ENCODE measurements at regions not wholly inside any gene's neighbourhood (a gene's known extent, or its start where the extent isn't known, plus 50 kb on each side); places are given as distances from the start of the nearest gene placed in this dataset.

DNA sequence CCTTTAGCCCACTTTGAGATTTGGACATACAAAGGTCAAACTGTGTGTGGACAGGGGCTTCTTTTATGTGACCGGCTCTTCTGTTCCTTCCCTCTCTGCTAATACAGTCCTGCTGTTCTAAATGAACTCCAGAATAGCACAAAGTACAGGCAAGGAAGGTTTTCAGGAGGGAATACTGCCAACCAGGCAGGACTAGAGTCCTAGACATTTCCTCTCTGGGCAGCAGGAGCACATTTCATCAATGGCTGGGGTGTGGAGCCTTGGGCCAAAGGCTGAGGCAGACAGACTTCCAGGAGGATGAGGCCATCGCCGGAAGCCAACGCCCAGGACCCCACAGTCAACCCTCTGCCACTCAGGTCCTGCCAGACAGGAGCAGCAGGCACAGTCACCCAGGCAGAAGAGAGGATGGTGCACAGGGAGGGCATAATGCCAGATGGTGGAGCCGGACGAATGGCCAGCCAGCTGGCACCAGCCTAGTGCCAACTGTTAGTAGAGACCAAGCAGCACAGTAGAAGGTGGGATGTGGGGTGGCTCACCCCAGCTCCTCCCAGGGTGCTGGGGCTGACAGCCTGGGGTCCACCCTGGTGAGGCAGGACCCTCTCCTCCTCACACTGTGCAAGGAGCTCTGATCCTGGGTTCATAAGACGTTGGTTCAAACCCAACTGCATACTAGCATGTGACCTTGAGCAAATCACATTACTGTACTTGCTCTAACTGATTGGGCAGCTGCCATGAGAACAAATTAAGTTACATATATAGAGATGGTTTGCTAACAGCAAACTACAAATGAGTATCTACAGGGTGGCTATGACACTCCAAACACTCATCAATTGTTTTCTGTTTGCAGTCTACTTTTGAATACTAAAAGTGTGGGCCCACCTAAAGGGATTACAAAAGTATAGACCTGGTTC, 410.7 kb downstream of the SIPA1L2 start:
- peaks cover 0 to 2% (median under 1%) of the 10 kb centered on the region in 4 donors for H3K4me1 Mint-ChIP-seq
- H3K36me3 Mint-ChIP-seq, result no peaks in the 10 kb centered on the region
- no peak for DNase-seq
- no peak overlapping the region for H3K4me3 Mint-ChIP-seq
- no peak for ATAC-seq
- POLR2A ChIA-PET, result no interaction called here
- H3K27me3 Mint-ChIP-seq, result peaks cover 0 to 4% (median 0%) of the 10 kb centered on the region in 5 donors
- H3K27ac Mint-ChIP-seq, result no peak overlapping the region
- peaks cover 0 to 2% (median 0%) of the 10 kb centered on the region in 9 donors for H3K9me3 Mint-ChIP-seq

- no peaks in the 10 kb centered on the region for H3K4me1 Mint-ChIP-seq
- H3K27me3 Mint-ChIP-seq, result peaks cover 0 to 14% (median 3%) of the 10 kb centered on the region in 5 donors
- no peaks in the 10 kb centered on the region for H3K9me3 Mint-ChIP-seq
- POLR2A ChIA-PET, result no interaction called here
- no peak for DNase-seq
- H3K27ac Mint-ChIP-seq, result no peak overlapping the region
- H3K4me3 Mint-ChIP-seq, result no peak overlapping the region
- no peak for ATAC-seq
- no peaks in the 10 kb centered on the region for H3K36me3 Mint-ChIP-seq
These were observed 416.0 kb downstream of the SIPA1L2 start for GRCh38 chr1:232213928-232214327.

DNA sequence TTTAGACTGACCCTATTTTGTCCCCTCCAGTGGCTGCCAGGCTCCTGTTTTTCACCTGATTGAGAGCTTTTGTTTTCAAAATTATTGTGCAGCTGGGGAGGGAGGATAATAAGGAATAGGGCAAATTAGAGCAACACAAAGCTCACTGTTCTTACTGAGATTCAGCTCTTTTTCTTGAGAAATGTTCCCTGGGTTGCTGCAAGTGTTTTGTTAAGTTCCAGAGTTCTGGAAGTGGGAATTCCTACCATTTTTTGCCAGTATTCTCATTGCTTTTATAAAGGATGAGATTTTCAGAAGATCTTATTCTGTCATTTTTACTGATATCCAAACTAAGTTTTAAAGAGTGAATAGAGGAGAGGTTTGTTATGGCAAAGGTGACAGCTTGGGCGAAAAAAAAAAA, 417.7 kb downstream of the SIPA1L2 start:
- Mint-ChIP-seq H3K4me1 (no peaks in the 10 kb centered on the region), H3K27me3 (peaks cover 0 to 14% (median 3%) of the 10 kb centered on the region in 5 donors), H3K9me3 (no peaks in the 10 kb centered on the region), H3K27ac (no peak overlapping the region), H3K4me3 (no peak overlapping the region), H3K36me3 (no peaks in the 10 kb centered on the region)
- DNase-seq (no peak), ATAC-seq (no peak)
- POLR2A ChIA-PET, result no interaction called here

- Mint-ChIP-seq H3K36me3 (no peaks in the 10 kb centered on the region), H3K4me3 (no peak overlapping the region), H3K27ac (no peak overlapping the region), H3K9me3 (no peaks in the 10 kb centered on the region), H3K27me3 (peaks cover 0 to 14% (median 3%) of the 10 kb centered on the region in 5 donors), H3K4me1 (no peaks in the 10 kb centered on the region)
- DNase-seq (no peak), ATAC-seq (no peak)
- POLR2A ChIA-PET, result no interaction called here
These were observed 418.8 kb downstream of the SIPA1L2 start for GRCh38 chr1:232211149-232211548.

GRCh38 chr1:232209357-232209756, 420.6 kb downstream of the SIPA1L2 start:
- POLR2A ChIA-PET, result no interaction called here
- no peaks in the 10 kb centered on the region for H3K9me3 Mint-ChIP-seq

DNA sequence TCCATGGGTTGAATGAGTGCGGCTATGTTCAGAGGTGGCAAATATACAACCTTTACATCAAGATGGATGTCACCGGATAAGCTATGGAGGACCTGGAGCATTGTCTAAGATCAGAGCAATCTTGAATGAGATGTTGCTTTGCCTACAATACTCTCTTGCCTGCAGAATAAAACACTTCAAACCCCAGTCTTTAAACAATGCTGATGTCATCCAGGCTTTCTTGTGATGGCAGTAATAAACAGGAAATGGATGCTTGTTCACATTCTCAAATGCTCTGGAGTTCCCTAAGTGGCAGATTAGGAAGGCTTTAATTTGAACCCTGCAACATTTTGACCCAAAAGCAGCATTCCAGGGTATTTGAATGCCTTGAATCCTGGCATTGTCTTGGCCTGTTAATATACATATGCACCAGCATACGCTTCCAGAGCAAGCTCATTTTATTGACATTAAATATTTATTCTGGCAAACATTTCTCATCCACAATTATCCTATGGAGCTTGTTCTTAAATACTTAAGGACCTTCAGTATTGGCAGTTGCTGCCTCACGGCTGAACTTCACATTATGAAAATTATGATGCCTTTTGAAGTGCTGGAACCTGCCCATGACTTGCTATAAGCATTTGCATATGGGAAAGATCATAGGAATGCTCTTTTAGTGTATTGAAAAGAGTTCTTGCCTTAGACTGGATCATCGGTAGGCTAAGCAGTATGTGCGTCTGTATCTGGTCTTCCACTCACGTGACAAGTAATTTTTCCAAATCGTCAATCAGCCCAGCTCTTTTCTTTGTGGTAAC, 422.7 kb downstream of the SIPA1L2 start:
- Mint-ChIP-seq H3K9me3 (peaks cover 4 to 17% (median 9%) of the 10 kb centered on the region in 9 donors), H3K4me1 (no peaks in the 10 kb centered on the region), H3K36me3 (peaks cover 0 to 13% (median 1%) of the 10 kb centered on the region in 3 donors), H3K4me3 (no peak overlapping the region), H3K27me3 (peaks cover 0 to 14% (median 1%) of the 10 kb centered on the region in 5 donors), H3K27ac (no peak overlapping the region)
- ATAC-seq (no peak), DNase-seq (no peak)
- POLR2A ChIA-PET, result no interaction called here

More at GRCh38 chr1:232209357-232209756, 420.6 kb downstream of the SIPA1L2 start:
- Mint-ChIP-seq H3K4me1 (no peaks in the 10 kb centered on the region), H3K36me3 (no peaks in the 10 kb centered on the region), H3K27ac (no peak overlapping the region), H3K27me3 (peaks cover 0 to 14% (median 3%) of the 10 kb centered on the region in 5 donors), H3K4me3 (no peak overlapping the region)
- no peak for ATAC-seq
- no peak for DNase-seq

- H3K9me3 Mint-ChIP-seq, result peaks cover 7 to 34% (median 24%) of the 10 kb centered on the region in 9 donors
- H3K4me3 Mint-ChIP-seq, result no peak overlapping the region
- peaks cover 0 to 3% (median 0%) of the 10 kb centered on the region in 5 donors for H3K27me3 Mint-ChIP-seq
- DNase-seq (no peak), ATAC-seq (no peak)
- POLR2A ChIA-PET, result no interaction called here
- no peaks in the 10 kb centered on the region for H3K4me1 Mint-ChIP-seq
- peaks cover 0 to 25% (median 3%) of the 10 kb centered on the region in 3 donors for H3K36me3 Mint-ChIP-seq
- no peak overlapping the region for H3K27ac Mint-ChIP-seq
These were observed 425.7 kb downstream of the SIPA1L2 start for GRCh38 chr1:232204269-232204668.

GRCh38 chr1:232201024-232201423, 428.9 kb downstream of the SIPA1L2 start:
- POLR2A ChIA-PET, result no interaction called here

GRCh38 chr1:232196042-232196441, 433.9 kb downstream of the SIPA1L2 start:
- Mint-ChIP-seq H3K9me3 (peaks cover 0 to 12% (median 3%) of the 10 kb centered on the region in 9 donors), H3K4me3 (no peak overlapping the region), H3K4me1 (no peaks in the 10 kb centered on the region), H3K27me3 (peaks cover 0 to 11% (median 3%) of the 10 kb centered on the region in 5 donors), H3K27ac (no peak overlapping the region), H3K36me3 (no peaks in the 10 kb centered on the region)
- DNase-seq (no peak), ATAC-seq (no peak)
- POLR2A ChIA-PET, result no interaction called here

More at GRCh38 chr1:232201024-232201423, 428.9 kb downstream of the SIPA1L2 start:
- no peak for ATAC-seq
- no peaks in the 10 kb centered on the region for H3K4me1 Mint-ChIP-seq
- H3K4me3 Mint-ChIP-seq, result no peak overlapping the region
- H3K9me3 Mint-ChIP-seq, result peaks cover 7 to 34% (median 24%) of the 10 kb centered on the region in 9 donors
- peaks cover 0 to 10% (median 3%) of the 10 kb centered on the region in 5 donors for H3K27me3 Mint-ChIP-seq
- no peak for DNase-seq
- peaks cover 0 to 25% (median 3%) of the 10 kb centered on the region in 3 donors for H3K36me3 Mint-ChIP-seq
- no peak overlapping the region for H3K27ac Mint-ChIP-seq

- Mint-ChIP-seq H3K9me3 (peaks cover 0 to 4% (median 0%) of the 10 kb centered on the region in 9 donors), H3K4me1 (no peaks in the 10 kb centered on the region), H3K27me3 (peaks cover 0 to 16% (median 5%) of the 10 kb centered on the region in 5 donors), H3K27ac (no peak overlapping the region), H3K4me3 (no peak overlapping the region), H3K36me3 (no peaks in the 10 kb centered on the region)
- ATAC-seq (no peak), DNase-seq (no peak)
- POLR2A ChIA-PET, result no interaction called here
These were observed 435.5 kb downstream of the SIPA1L2 start for GRCh38 chr1:232194424-232194823.

GRCh38 chr1:232193451-232193783, 436.5 kb downstream of the SIPA1L2 start:
- H3K36me3 Mint-ChIP-seq, result no peaks in the 10 kb centered on the region
- no peak for ATAC-seq

GRCh38 chr1:232192781-232193450, 437.0 kb downstream of the SIPA1L2 start:
- POLR2A ChIA-PET, result no interaction called here
- H3K4me1 Mint-ChIP-seq, result no peaks in the 10 kb centered on the region
- H3K9me3 Mint-ChIP-seq, result no peaks in the 10 kb centered on the region
- peaks cover 0 to 12% (median 5%) of the 10 kb centered on the region in 5 donors for H3K27me3 Mint-ChIP-seq
- H3K27ac Mint-ChIP-seq, result no peak overlapping the region
- ATAC-seq, result no peak
- no peak for DNase-seq
- H3K4me3 Mint-ChIP-seq, result no peak overlapping the region
- H3K36me3 Mint-ChIP-seq, result no peaks in the 10 kb centered on the region

More at GRCh38 chr1:232193451-232193783, 436.5 kb downstream of the SIPA1L2 start:
- H3K9me3 Mint-ChIP-seq, result no peaks in the 10 kb centered on the region
- no peaks in the 10 kb centered on the region for H3K4me1 Mint-ChIP-seq
- POLR2A ChIA-PET, result no interaction called here
- no peak overlapping the region for H3K27ac Mint-ChIP-seq
- H3K27me3 Mint-ChIP-seq, result peaks cover 0 to 12% (median 5%) of the 10 kb centered on the region in 5 donors
- H3K4me3 Mint-ChIP-seq, result no peak overlapping the region
- DNase-seq, result no peak
